Kidney (tissue), 13 donors: ENCODE measurements at regions not wholly inside any gene's neighbourhood (a gene's known extent, or its start where the extent isn't known, plus 50 kb on each side); places are given as distances from the start of the nearest gene placed in this dataset.

ENCODE experiments used
- DNase-seq, 5 donors: peaks; one replicate each; pipeline ENCODE4 v3.0.0-alpha.2; 2013 to 2020
- FAIRE-seq: peaks from 2 replicates; lab custom pipeline; 2012; peaks lifted over from hg19 to GRCh38; lab: Jason Lieb, UNC
- H3K27ac ChIP-seq, 2 donors: one replicate each; pipeline ENCODE4 v1.7.0; 2013; ENCODE audit warnings: low read depth in 2 of 2, low read length in 2 of 2, inconsistent platforms in 1 of 2
- H3K27me3 ChIP-seq: one replicate; pipeline ENCODE4 v1.7.1; 2013; ENCODE audit warnings: low read length, inconsistent platforms; ENCODE audit not compliant: control insufficient read depth, insufficient read depth
- H3K36me3 ChIP-seq, 3 donors: one replicate each; pipeline versions ENCODE4 v1.7.0 to v1.7.1; 2013; ENCODE audit warnings: low read length in 3 of 3, control low read depth in 1 of 3, inconsistent platforms in 1 of 3; ENCODE audit not compliant: insufficient read depth in 3 of 3, control insufficient read depth in 2 of 3
- H3K4me1 ChIP-seq, 3 donors: one replicate each; pipeline versions ENCODE4 v1.7.0 to v1.7.1; 2013; ENCODE audit warnings: low read length in 3 of 3, inconsistent platforms in 1 of 3, low read depth in 1 of 3; ENCODE audit not compliant: control insufficient read depth in 2 of 3, insufficient read depth in 2 of 3
- H3K4me3 ChIP-seq, 3 donors: one replicate each; pipeline versions ENCODE4 v1.7.0 to v1.8.1; 2013; ENCODE audit warnings: low read length in 3 of 3, control low read depth in 1 of 3, inconsistent platforms in 1 of 3
- H3K9ac ChIP-seq, 3 donors: one replicate each; pipeline versions ENCODE4 v1.7.0 to v1.7.1; 2013; ENCODE audit warnings: low read length in 3 of 3, control low read depth in 1 of 3, inconsistent platforms in 1 of 3
- H3K9me3 ChIP-seq, 3 donors: one replicate each; pipeline versions ENCODE4 v1.7.0 to v1.7.1; 2013; ENCODE audit warnings: low read length in 3 of 3, control low read depth in 1 of 3, inconsistent platforms in 1 of 3; ENCODE audit not compliant: control insufficient read depth in 2 of 3, insufficient read depth in 1 of 3
- intact Hi-C: fragments of 100-400 bp; cut with DNase I; formaldehyde crosslinking; loops from one replicate; pipeline ENCODE4 v1.11.1; 2022
- TF ChIP-seq, protein P1 (sequence below): IDR thresholded peaks from 3 replicates; pipeline ENCODE4 v1.5.1; 2012; ENCODE audit warnings: mild to moderate bottlenecking, moderate library complexity, borderline replicate concordance; ENCODE audit not compliant: insufficient read depth; ENCODE audit errors: extremely low read depth
- donor health status: control.
- donor health status: control.
- donor health status: control.
- donor health status: control.
- donor health status: control.
- donor health status: DM: yes; HTN: yes; CAD: no.
- donor health status: Normal renal cell carcinoma (clear cell type).

GRCh38 chr6:139970591-139970991 is 596.1 kb upstream of the CITED2 start:
- TF ChIP-seq, protein P1, sequence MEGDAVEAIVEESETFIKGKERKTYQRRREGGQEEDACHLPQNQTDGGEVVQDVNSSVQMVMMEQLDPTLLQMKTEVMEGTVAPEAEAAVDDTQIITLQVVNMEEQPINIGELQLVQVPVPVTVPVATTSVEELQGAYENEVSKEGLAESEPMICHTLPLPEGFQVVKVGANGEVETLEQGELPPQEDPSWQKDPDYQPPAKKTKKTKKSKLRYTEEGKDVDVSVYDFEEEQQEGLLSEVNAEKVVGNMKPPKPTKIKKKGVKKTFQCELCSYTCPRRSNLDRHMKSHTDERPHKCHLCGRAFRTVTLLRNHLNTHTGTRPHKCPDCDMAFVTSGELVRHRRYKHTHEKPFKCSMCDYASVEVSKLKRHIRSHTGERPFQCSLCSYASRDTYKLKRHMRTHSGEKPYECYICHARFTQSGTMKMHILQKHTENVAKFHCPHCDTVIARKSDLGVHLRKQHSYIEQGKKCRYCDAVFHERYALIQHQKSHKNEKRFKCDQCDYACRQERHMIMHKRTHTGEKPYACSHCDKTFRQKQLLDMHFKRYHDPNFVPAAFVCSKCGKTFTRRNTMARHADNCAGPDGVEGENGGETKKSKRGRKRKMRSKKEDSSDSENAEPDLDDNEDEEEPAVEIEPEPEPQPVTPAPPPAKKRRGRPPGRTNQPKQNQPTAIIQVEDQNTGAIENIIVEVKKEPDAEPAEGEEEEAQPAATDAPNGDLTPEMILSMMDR = no peak
- FAIRE-seq (no peak), DNase-seq (no peak)
- H3K9me3 ChIP-seq = no peaks in the 10 kb centered on the region
- intact Hi-C loops = no loop called here
- H3K27me3 ChIP-seq = no peaks in the 10 kb centered on the region
- H3K27ac ChIP-seq = no peak overlapping the region
- H3K4me1 ChIP-seq = peaks cover 0 to 4% (median 0%) of the 10 kb centered on the region in 3 donors
- H3K36me3 ChIP-seq = no peaks in the 10 kb centered on the region
- H3K9ac ChIP-seq = no peak overlapping the region
- no peak overlapping the region for H3K4me3 ChIP-seq

DNA sequence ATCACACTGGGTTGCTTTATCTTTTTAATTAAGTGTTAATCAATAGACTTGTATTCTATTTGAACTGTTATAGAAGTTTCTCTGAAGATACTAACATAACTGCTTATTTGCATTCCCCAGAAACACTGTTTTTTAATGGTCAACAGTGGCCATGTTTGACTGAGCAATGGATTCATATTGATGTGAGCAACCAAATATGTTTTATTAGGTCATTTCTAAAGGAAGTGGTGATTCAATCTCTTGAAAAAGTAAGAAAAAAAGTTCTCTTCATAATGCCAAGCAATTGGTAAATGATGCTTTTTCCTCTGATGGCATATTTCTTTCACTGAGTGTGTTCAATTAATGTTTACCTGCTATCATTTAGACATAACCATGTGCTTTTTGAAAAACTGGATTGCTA is 593.0 kb upstream of the CITED2 start:
- Histone ChIP-seq H3K4me3 (no peak overlapping the region), H3K36me3 (no peaks in the 10 kb centered on the region), H3K27ac (no peak overlapping the region), H3K4me1 (peaks cover 0 to 3% (median 2%) of the 10 kb centered on the region in 3 donors), H3K9me3 (no peaks in the 10 kb centered on the region), H3K27me3 (no peaks in the 10 kb centered on the region), H3K9ac (no peak overlapping the region)
- TF ChIP-seq, protein P1 = no peak
- FAIRE-seq (no peak), DNase-seq (no peak)
- intact Hi-C loops = no loop called here

- intact Hi-C loops = no loop called here
- FAIRE-seq = peak; percentile 70
These were observed 590.9 kb upstream of the CITED2 start for GRCh38 chr6:139965393-139965792.

More at GRCh38 chr6:139965393-139965792, 590.9 kb upstream of the CITED2 start:
- TF ChIP-seq, protein P1 = no peak
- DNase-seq = peak in 2 of 5 donors; percentile 64 to 77
- no peaks in the 10 kb centered on the region for H3K9me3 ChIP-seq
- H3K9ac ChIP-seq = no peak overlapping the region
- H3K4me3 ChIP-seq = no peak overlapping the region
- no peak overlapping the region for H3K27ac ChIP-seq
- peaks cover 2 to 6% (median 3%) of the 10 kb centered on the region in 3 donors for H3K4me1 ChIP-seq
- no peaks in the 10 kb centered on the region for H3K36me3 ChIP-seq
- no peaks in the 10 kb centered on the region for H3K27me3 ChIP-seq
